Lung microvascular endothelial cell (primary cell): ENCODE measurements at regions not wholly inside any gene's neighbourhood (a gene's known extent, or its start where the extent isn't known, plus 50 kb on each side); places are given as distances from the start of the nearest gene placed in this dataset.

ENCODE experiments used
- DNase-seq, 2 donors: peaks; one replicate each; pipeline versions ENCODE4 v3.0.0 to v3.0.0-alpha.2; 2010; ENCODE audit warnings: low read depth in 2 of 2

- DNase-seq, result no peak
Measured at GRCh38 chr21:16013570-16013969, 283.8 kb downstream of the USP25 start.

- no peak for DNase-seq
Measured at GRCh38 chr21:16020878-16021277, 291.1 kb downstream of the USP25 start.

GRCh38 chr21:16022116-16022515 is 292.3 kb downstream of the USP25 start:
- no peak for DNase-seq

- DNase-seq, result no peak
Measured at GRCh38 chr21:16022921-16023320, 293.1 kb downstream of the USP25 start.

GRCh38 chr21:16028142-16028541 is 298.4 kb downstream of the USP25 start:
- no peak for DNase-seq

GRCh38 chr21:16028941-16029464 is 299.2 kb downstream of the USP25 start:
- no peak for DNase-seq

GRCh38 chr21:16033193-16033592 is 303.4 kb downstream of the USP25 start:
- DNase-seq, result no peak

- DNase-seq, result no peak
Measured at GRCh38 chr21:16034446-16035190, 304.8 kb downstream of the USP25 start.

- DNase-seq, result peak in 1 of 2 donors; percentile 3
Measured at GRCh38 chr21:16037421-16037955, 307.7 kb downstream of the USP25 start.

GRCh38 chr21:16040601-16041000 is 310.8 kb downstream of the USP25 start:
- DNase-seq, result no peak

GRCh38 chr21:16044676-16045075 is 314.9 kb downstream of the USP25 start:
- no peak for DNase-seq

- no peak for DNase-seq
Measured at GRCh38 chr21:16046656-16047330, 317.0 kb downstream of the USP25 start.

GRCh38 chr21:16047904-16048303 is 318.1 kb downstream of the USP25 start:
- DNase-seq, result no peak

GRCh38 chr21:16055014-16055413 is 325.2 kb downstream of the USP25 start:
- no peak for DNase-seq

GRCh38 chr21:16058896-16059295 is 329.1 kb downstream of the USP25 start:
- no peak for DNase-seq

GRCh38 chr21:16059981-16060380 is 330.2 kb downstream of the USP25 start:
- DNase-seq, result no peak

GRCh38 chr21:16061194-16061593 is 331.4 kb downstream of the USP25 start:
- no peak for DNase-seq

- DNase-seq, result no peak
Measured at GRCh38 chr21:16069178-16070112, 339.7 kb downstream of the USP25 start.

GRCh38 chr21:16070207-16070651 is 340.4 kb downstream of the USP25 start:
- no peak for DNase-seq

- DNase-seq, result no peak
Measured at GRCh38 chr21:16071092-16071491, 341.3 kb downstream of the USP25 start.

- DNase-seq, result no peak
Measured at GRCh38 chr21:16071761-16072160, 342.0 kb downstream of the USP25 start.
